Esophagus squamous epithelium (tissue), 4 donors: ENCODE measurements at regions not wholly inside any gene's neighbourhood (a gene's known extent, or its start where the extent isn't known, plus 50 kb on each side); places are given as distances from the start of the nearest gene placed in this dataset.

Experiments used
- POLR2A ChIP-seq, 4 donors: fragments of 450-650 bp; IDR thresholded peaks; one replicate each; pipeline ENCODE4 v1.6.1; 2017; ENCODE audit warnings: antibody characterized with exemption in 4 of 4, mild to moderate bottlenecking in 4 of 4, moderate library complexity in 3 of 4
- TF ChIP-seq, protein P1 (sequence below), 6 experiments: fragments of 450-650 bp in 4 of 6; fragments of 200-600 bp in 2 of 6; sonication (generic) in 2 of 6; IDR thresholded peaks; one replicate each; pipeline ENCODE4 v1.5.1; 2016 to 2019; ENCODE audit warnings: antibody characterized with exemption in 6 of 6, mild to moderate bottlenecking in 4 of 6, moderate library complexity in 4 of 6

GRCh38 chr18:65409261-65409660 is 341.6 kb upstream of the CDH7 start:
- TF ChIP-seq POLR2A (IDR thresholded peaks at IDR 0.05): no peak
- TF ChIP-seq, protein P1, sequence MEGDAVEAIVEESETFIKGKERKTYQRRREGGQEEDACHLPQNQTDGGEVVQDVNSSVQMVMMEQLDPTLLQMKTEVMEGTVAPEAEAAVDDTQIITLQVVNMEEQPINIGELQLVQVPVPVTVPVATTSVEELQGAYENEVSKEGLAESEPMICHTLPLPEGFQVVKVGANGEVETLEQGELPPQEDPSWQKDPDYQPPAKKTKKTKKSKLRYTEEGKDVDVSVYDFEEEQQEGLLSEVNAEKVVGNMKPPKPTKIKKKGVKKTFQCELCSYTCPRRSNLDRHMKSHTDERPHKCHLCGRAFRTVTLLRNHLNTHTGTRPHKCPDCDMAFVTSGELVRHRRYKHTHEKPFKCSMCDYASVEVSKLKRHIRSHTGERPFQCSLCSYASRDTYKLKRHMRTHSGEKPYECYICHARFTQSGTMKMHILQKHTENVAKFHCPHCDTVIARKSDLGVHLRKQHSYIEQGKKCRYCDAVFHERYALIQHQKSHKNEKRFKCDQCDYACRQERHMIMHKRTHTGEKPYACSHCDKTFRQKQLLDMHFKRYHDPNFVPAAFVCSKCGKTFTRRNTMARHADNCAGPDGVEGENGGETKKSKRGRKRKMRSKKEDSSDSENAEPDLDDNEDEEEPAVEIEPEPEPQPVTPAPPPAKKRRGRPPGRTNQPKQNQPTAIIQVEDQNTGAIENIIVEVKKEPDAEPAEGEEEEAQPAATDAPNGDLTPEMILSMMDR (IDR thresholded peaks at IDR 0.05): no peak
